ENCODE measurements at regions not wholly inside any gene's neighbourhood (a gene's known extent, or its start where the extent isn't known, plus 50 kb on each side); places are given as distances from the start of the nearest gene placed in this dataset.

DNA sequence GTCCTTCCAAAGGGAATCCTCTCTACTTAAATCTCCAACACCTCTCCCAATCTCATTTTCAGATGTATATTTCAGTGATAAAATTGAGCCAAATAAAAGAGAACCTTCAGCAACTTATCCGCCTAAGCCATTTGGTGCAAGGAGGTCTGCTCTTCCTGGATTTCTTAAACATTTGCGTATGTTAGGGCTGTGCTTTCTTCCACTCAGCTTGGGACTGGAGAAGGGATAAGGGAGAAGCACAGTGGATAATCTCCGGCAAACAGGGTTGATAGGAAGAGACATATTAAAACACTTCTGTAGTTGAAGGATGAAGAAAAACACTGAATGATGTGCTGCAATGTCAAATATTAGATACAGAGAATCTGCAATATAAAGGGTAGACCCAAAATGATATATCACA lies 796.2 kb downstream of the KCNJ3 start:
- TF ChIP-seq MEF2D (tag; conservative IDR thresholded peaks at IDR 0.05; ENCODE audit: low read depth) (no peak), FOXA1 (IDR thresholded peaks at IDR 0.05; ENCODE audit: borderline replicate concordance) (no peak), TAF7 (tag; IDR thresholded peaks at IDR 0.05) (no peak), EP300 (IDR thresholded peaks at IDR 0.05; ENCODE audit: low read length) (no peak), NFYB (IDR thresholded peaks at IDR 0.05; ENCODE audit: extremely low read depth, insufficient read length) (no peak)
- TF ChIP-seq, protein P1, sequence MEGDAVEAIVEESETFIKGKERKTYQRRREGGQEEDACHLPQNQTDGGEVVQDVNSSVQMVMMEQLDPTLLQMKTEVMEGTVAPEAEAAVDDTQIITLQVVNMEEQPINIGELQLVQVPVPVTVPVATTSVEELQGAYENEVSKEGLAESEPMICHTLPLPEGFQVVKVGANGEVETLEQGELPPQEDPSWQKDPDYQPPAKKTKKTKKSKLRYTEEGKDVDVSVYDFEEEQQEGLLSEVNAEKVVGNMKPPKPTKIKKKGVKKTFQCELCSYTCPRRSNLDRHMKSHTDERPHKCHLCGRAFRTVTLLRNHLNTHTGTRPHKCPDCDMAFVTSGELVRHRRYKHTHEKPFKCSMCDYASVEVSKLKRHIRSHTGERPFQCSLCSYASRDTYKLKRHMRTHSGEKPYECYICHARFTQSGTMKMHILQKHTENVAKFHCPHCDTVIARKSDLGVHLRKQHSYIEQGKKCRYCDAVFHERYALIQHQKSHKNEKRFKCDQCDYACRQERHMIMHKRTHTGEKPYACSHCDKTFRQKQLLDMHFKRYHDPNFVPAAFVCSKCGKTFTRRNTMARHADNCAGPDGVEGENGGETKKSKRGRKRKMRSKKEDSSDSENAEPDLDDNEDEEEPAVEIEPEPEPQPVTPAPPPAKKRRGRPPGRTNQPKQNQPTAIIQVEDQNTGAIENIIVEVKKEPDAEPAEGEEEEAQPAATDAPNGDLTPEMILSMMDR (IDR thresholded peaks at IDR 0.05 in 2 of 3, conservative IDR thresholded peaks at IDR 0.05 in 1 of 3; ENCODE audit: insufficient read depth in 2 of 3, low read depth in 1 of 3, low read length in 3 of 3), result no peak

Data from K562 (cell line).